ENCODE measurements at regions not wholly inside any gene's neighbourhood (a gene's known extent, or its start where the extent isn't known, plus 50 kb on each side); places are given as distances from the start of the nearest gene placed in this dataset.

- DNase-seq (ENCODE audit: low read depth, low spot score): peak; percentile 67
Observed at GRCh38 chr5:98656125-98656795, 117.2 kb upstream of the RGMB start.

DNA sequence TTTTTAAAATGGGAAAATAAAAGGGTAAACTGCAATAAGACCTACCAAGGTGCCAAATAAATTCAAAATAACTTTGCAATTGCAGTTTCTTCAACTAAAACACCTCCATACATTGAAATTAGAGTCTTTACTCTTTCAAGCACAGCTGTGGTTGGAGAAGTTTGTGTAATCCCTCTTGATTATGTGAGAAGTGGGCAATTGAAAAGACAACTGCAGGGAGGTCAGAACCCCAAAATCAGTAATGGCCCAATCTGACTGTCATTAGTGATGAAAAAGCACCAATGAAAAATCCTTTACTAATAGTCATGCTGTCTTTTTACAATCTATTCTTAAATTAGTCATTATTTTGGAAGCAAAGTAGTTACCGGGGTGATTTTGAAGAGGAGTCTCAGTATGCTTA, 116.7 kb upstream of the RGMB start:
- no peak for DNase-seq (ENCODE audit: low read depth, low spot score)

- no peak for DNase-seq (ENCODE audit: low read depth, low spot score)
Observed at GRCh38 chr5:98657559-98657958, 115.9 kb upstream of the RGMB start.

DNA sequence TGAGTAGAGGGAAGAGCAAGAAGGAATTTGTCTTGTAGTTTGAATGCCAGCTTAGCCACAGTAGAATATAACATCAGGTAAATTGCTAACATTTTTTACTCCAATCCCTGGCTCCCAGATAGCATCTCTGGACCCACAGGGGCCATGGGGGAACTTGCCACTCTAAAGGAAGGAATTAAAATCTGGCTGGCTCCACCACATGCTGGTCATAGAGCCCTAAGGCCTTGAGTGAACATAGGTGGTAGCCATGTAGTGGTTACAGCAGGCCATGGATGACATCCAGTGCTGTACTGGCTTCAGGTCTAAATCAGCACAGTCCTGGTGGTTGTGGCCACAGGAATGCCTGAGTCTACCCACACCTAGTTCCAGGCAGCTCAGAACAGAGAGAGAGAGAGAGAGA, 109.9 kb upstream of the RGMB start:
- peak; percentile 15 for DNase-seq (ENCODE audit: low read depth, low spot score)

- no peak for DNase-seq (ENCODE audit: low read depth, low spot score)
Observed at GRCh38 chr5:98664736-98665135, 108.7 kb upstream of the RGMB start.

DNA sequence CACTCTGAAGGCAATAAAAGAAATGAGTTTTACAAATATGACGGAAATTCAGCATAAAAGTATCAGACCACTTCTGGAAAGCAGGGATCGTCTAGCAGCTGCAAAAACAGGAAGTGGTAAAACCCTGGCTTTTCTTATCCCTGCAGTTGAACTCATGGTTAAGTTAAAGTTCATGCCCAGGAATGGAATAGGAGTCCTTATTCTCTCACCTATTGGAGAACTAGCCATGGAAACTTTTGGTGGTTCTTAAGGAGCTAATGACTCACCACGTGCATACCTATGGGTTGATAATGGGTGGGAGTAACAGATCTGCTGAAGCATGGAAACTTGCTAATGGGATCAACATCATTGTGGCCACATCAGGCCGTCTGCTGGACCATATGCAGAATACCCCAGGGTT, 93.5 kb upstream of the RGMB start:
- DNase-seq (ENCODE audit: low read depth, low spot score): peak; percentile 23

- DNase-seq (ENCODE audit: low read depth, low spot score): no peak
Observed at GRCh38 chr5:98690002-98690401, 83.5 kb upstream of the RGMB start.

GRCh38 chr5:98694902-98695301, 78.6 kb upstream of the RGMB start:
- DNase-seq (ENCODE audit: low read depth, low spot score): no peak

DNA sequence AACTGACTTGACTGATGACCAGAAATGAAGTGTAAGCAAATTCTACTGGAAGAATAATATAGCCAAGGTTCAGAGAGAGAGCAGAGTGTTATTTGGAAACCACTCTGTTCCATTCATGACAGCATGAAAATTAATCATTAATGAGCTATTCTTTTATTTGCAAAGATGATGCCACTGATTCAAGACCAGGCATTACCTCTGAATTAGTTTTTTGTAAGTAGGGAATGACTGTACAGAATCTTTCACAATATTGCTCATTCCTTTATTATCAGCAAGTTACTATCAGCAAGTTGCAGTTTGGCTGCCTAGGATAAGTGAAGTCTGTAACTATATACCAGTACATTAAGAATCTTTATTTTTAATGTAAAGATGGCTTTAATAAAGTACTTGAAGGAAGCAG, 75.1 kb upstream of the RGMB start:
- DNase-seq (ENCODE audit: low read depth, low spot score): no peak

- no peak for DNase-seq (ENCODE audit: low read depth, low spot score)
Observed at GRCh38 chr5:98700730-98701129, 72.7 kb upstream of the RGMB start.

DNA sequence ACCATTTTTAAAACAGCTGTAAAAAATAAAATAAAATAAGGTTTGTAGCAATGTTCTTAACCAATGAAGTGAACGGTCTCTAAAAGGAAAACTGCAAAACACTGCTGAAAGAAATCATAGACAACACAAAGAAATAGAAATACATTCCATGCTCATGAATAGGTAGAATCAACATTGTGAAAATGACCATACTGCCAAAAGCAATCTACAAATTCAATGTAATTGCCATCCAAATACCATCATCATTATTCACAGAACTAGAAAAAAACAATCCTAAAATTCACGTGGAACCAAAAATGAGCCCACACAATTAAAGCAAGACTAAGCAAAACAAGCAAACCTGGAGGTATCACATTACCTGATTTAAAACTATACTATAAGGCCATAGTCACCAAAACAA, 67.6 kb upstream of the RGMB start:
- no peak for DNase-seq (ENCODE audit: low read depth, low spot score)

DNA sequence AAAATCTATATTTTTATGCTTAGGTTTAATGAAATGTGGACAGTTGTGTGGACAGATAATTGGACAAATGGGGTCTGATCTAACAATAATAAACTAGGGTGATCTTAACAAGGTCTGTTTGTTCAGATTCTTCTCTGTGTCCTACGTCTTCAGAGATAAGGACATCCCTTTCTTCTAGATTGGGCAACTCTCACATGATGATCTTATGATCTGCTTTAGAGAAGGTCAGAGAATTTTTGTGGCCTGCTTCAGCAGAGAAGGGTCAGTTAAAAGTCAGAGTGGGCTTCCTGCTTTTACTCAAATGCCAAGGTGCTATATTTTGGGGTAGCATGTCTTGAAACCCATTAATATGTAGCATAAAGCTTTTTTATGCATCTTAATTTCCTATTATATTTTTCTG, 63.8 kb upstream of the RGMB start:
- DNase-seq (ENCODE audit: low read depth, low spot score): no peak

- DNase-seq (ENCODE audit: low read depth, low spot score): no peak
Observed at GRCh38 chr5:98713027-98713426, 60.4 kb upstream of the RGMB start.

DNA sequence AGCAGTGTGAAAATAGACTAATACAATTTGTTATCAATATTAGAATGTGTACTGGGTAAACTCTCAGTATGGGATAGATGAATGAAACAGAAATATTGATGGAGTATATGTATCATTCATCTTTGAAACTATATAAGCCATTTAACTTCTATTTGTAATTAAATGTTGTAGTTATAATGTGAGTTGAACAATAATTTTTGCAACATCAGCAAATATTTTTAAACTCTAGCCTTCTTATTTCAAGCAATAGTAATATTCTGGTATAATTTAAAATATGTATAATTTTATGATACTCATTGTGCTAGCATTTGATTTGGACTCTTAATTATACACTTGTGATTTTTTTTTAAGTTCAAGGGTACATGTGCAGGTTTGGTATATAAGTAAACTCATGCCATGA, 59.6 kb upstream of the RGMB start:
- DNase-seq (ENCODE audit: low read depth, low spot score): no peak

DNA sequence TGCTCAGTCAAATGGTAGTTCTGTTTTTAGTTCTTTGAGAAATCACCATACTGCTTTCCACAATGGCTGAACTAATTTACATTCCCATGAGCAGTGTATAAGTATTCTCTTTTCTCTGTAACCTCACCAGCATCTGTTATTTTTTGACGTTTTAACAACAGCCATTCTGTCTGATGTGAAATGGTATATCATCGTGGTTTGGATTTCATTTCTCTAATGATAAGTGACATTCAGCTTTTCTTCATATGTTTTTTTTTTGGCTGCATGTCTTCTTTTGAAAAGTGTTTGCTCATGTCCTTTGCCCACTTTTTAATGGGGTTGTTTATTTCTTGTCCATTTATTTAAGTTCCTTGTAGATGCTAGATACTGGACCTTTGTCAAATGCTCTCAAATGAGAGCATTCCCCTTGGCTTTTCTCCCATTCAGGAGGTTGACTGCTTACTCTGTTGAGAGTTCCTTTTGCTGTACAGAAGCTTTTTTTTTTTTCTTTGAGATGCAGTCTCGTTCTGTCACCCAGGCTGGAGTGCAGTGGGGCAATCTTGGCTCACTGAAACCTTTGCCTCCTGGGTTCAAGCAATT, 58.7 kb upstream of the RGMB start:
- DNase-seq (ENCODE audit: low read depth, low spot score): no peak

- peak; percentile 51 for DNase-seq (ENCODE audit: low read depth, low spot score)
Observed at GRCh38 chr5:98721231-98721928, 52.1 kb upstream of the RGMB start.

DNA sequence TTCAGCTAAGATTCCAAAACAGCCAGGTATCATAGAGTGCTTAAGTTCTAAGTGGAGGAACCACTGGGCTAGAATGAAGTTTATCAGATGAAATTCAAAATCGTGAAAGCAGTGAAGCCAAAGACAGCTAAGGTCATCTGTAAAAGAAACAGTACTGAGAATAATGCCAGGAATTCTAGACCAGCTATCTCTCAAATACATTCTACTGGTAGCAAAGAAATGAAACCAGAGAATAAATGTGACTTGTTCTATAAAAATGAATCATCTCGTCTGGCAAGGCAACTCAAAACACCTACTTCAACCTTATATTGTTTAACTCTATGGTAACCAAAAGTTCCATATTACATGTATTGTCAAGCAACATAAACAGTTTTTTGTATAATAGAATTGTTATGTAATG, 51.3 kb upstream of the RGMB start:
- peak; percentile 8 for DNase-seq (ENCODE audit: low read depth, low spot score)

GRCh38 chr5:98723061-98723460, 50.4 kb upstream of the RGMB start:
- DNase-seq (ENCODE audit: low read depth, low spot score): no peak

Measured in astrocyte of the hippocampus (primary cell).